HG03095 (cell line): ENCODE measurements at regions not wholly inside any gene's neighbourhood (a gene's known extent, or its start where the extent isn't known, plus 50 kb on each side); places are given as distances from the start of the nearest gene placed in this dataset.
"Not testable (repeated sequence)": the region's sequence is repeated elsewhere in the genome, so short reads cannot be mapped to it uniquely, and the experiment has no call there.

ENCODE experiments used
- ATAC-seq: cut with Tn5 transposase; IDR thresholded peaks from one replicate; pipeline ENCODE4 v1.9.1; 2021; ENCODE audit warnings: moderate library complexity; ENCODE audit not compliant: unreplicated experiment

DNA sequence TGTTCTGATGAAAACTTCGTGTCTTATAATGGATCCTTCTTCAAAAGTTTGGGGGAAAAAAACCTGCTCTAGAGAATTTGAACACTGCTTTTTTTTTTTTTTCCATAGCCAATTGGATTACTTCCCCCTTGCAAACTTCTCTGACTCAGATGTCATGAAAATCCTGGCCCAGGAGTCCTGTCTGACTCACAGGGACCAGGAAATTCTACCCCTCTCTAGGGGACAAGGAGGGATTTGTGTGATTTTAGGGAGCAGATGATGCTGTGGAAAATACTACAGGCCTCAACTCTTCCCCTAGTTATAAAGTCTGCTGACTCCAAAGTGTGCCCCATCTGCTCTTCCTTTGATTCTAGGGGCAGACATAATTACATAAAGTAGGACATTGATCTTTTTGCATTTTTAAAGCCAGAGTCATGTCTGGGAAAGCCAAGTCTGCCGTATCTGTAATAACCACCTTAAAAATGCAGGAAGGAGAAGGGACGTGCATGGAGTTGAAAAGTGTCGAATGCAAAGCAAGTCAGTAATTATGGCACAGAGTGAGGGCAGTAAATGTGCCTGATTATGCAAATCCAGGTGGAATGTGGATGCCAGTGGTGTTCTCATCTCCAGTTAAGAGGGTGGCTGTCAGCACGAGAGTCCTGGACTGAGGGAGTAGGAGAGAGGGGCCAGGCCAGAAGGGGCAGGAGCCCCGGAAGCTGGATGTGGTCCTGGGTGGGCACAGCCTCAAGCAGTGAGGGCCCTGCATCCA, 144.3 kb upstream of the SULF2 start:
- ATAC-seq, result no peak

DNA sequence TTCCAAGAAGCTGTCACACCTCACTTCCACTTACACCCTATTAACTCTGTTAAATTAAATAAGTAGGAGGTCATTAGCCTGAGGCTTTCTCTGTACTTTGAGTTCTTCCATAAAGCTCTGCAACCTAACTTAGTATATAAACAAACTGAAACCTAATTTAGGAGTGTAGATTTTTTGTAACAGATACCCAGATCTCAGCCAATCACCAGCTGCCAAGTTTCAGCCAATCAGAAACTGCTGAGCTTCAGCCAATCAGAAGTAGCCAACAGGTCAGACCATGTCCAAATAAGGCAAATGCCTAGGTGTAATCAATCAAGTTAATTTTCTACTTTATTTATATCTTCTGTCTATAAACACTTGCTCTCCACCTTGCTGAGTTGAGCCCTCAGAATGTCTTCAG, 142.7 kb upstream of the SULF2 start:
- ATAC-seq, result no peak

GRCh38 chr20:47927385-47927851, 142.1 kb upstream of the SULF2 start:
- ATAC-seq, result no peak

- no peak for ATAC-seq
Measured at GRCh38 chr20:47926731-47927130, 141.4 kb upstream of the SULF2 start.

DNA sequence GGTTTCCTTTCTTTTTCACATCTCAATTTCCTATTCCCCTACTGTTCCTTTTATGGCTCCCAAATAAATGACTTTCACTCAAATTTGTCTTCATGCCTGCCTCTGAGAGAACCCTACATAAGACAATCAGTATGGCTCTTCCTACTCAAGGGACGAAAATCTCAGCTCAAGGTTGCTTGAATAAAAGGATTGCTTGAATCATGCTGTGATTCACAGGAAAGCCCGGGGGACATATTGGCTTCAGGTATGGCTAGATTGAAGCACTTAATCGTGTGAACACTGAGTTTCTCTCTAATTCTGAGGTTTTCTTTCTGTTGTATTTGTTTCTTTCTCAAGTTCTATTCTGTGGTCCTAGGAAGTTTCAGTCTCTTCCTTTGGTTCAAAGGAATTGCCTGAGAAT, 140.3 kb upstream of the SULF2 start:
- no peak for ATAC-seq

DNA sequence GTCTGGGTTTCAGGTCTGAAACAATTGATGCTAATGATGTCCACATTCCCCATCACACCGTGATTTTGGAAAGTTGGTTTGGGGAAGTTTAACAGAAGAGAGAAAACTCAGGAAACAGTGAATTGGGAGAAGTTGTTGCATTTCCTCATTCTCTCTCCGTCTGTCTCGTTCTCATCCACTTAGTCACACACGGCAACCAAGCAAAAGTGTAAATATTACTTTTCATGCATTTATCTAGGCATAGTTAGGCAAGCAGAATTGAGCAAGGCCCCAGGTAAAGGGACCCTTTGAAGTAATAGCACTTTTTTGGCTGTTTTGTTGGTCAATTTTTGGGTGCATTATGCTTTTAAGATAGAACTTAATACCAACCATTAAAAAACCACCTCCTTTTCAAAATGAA, 137.0 kb upstream of the SULF2 start:
- ATAC-seq, result no peak

GRCh38 chr20:47921829-47922228, 136.5 kb upstream of the SULF2 start:
- ATAC-seq, result not testable (repeated sequence)

DNA sequence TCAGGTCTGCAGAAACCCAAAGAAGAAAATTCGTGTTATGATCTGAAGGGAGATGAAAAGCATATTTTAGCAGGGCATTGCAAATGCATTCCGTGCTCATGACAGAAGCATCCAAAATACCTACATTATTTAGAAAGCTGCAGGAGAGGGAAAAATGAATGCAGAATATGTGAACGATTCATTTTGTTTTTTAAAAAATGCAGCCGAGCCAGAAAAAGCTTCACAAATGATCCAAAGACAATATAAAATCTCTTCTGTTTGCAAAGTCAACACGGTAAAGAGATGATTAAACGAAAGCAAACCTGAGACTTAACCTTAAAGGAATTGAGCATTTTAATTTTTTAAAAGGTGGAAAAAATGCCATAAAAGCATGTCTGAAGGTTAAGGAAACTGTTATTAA, 136.1 kb upstream of the SULF2 start:
- ATAC-seq, result no peak

DNA sequence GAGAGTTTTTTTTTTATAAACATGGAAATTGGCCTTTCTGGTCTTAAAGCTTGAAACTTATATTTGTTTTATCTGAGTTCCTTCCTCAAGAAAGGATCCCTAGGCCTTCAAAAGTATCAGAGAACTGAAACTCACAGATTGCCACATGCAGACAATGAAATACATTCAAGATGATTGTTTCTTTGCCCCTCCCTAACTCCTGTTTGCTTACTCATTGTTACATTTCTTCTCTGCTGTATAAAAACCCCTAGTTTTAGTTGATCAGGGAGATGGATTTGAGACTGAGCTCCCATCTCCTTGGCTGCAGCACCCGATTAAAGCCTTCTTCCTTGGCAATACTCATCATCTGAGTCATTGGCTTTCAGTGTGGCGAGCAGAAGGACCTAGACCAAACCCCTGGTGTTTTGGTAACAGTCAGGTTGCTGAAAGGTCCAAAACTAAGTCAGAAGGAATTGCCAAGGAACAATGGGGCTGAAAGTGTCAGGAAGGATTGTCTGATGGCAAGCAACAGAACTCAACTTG, 132.3 kb upstream of the SULF2 start:
- ATAC-seq, result no peak

DNA sequence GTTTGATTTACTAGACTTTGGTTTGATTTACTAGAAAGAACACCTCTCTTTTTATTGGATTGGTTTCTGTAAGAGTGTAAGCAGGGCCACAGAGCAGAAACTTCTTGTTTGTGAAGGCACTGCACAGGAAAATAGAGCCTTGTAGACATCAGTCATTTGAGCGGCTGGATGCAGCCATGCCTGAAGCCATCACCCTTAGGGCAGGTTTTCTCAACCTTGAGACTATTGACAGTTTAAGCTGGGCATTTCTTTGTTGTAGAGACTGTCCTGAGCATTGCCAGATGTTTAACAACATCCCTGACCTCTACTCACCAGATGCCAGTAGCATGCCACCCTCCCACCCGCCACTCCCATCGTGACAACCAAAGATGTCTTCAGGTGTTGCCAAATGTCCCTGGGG, 130.2 kb upstream of the SULF2 start:
- ATAC-seq, result no peak

GRCh38 chr20:47914792-47915191, 129.5 kb upstream of the SULF2 start:
- ATAC-seq, result no peak

DNA sequence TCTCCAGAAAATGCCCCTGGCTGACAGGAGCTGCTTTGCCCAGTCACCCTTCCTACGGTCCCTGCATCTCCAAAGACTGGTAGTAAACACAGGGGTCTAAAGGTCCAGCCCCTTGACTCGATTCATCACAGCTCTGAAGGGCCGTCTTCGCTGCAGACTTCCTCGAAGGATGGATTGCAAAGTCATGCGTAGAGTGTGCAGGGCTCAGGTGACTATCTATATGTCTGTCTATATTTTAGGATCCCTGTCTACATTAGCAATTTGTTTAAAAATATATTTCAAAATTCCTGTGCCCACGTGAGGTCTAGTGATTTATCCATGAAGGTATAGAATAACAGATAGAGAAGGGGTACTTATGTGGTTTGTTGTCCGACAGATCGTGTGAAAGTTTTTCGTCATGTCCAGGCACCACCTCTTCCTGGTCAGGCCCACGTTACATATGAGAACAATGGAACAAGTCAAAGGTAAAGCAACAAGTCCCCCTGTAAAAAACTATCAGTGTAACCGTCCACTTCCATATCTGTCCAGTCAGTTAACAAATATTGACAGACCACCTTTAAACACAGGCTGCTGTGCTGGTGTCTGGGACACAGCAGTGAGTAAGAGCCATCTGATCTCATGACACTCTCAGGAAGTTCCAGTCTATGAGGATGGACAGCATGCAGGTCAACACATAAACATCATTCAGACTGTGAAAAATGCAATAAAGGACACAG, 127.7 kb upstream of the SULF2 start:
- not testable (repeated sequence) for ATAC-seq

GRCh38 chr20:47912165-47912564, 126.9 kb upstream of the SULF2 start:
- ATAC-seq, result not testable (repeated sequence)

DNA sequence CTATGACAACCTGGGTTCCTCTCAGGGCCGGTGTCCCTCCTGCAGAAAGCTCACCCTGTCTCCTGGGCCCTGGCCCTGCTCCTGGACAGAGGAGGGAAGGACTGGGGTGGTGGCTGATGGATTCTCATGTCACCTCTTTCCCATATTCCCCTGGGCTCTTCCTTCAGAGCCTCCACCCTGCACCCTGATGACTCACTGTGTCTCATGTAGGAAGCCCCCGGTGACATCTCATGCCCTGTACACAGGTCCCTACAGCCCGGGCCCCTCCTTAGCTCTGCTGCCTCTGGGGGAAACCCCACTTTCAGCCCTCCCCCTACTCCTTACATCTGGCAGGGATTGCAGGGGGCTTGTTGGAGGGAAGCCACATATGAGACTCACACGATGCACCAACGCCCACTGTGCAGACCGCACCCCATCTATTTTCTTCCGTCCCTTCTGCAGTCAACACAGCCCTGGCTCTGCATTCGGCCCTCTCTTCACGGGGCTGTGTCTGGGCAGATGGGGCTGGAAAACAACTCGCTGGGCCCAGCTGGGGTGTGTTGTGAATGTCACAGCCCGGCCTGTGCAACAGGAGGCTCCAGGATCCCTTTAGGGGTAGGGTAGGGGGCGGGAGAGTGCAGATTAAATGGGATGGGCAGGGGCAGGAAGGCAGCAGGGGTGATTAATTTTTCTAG, 124.6 kb upstream of the SULF2 start:
- ATAC-seq, result not testable (repeated sequence)

DNA sequence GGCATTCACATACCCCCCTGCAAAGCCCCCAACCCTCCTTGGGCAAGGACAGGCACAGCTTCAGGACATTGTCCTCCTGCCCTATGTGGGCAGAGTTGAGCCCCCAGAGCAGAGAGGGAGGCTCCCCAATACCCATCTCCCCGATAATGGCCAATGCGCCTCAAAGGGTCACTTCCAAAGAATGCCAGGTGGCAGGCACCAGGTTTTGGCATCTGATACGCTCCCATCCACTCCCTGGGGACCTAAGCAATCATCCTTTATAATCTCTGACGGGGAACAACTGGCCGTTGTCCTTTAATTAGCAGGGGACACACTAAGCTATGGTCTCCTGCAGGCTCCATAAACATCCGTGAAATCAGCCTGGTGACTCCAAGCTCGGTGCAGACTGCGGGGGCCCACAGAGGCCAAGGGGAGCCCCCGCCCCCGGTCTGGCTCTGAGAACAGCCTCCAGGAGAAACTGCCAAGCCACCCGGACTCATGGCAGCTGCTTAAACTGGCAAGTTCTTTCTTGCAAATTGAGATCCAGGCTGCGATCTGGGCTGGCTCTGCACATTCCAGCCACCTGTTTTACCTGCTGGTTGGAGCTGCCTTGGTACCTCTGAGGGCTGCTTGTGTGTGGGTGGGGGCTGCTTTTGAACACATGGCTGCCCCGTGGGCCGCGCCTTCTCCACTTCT, 123.2 kb upstream of the SULF2 start:
- not testable (repeated sequence) for ATAC-seq

GRCh38 chr20:47907951-47908350, 122.7 kb upstream of the SULF2 start:
- ATAC-seq, result not testable (repeated sequence)

DNA sequence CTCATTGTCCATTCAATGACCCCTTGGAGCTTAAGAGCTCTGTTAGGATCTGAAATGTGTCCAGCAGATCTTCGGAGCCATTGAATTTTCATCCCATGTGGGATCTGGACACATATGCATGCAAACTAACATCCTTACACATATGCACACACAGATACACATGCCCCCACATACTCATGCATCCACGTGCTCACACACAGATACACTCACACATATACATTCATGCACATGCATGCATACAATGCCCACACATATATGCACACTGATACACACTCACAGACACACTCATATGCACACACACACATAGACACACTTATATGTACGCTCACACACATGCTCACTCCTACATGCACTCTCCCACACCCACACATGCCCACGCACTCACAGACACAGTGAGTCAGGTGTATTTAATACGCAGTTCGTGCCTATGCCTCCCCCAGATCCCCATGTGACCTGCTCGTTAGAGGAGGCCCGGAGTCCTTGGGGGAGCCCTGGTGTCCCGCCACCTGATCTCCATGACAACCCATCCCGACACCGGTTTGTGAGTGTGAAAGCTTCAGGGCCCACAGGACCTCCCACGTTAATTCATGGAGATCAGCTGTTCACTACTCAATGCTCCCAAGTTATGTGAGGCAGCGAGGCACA, 121.9 kb upstream of the SULF2 start:
- ATAC-seq, result no peak

DNA sequence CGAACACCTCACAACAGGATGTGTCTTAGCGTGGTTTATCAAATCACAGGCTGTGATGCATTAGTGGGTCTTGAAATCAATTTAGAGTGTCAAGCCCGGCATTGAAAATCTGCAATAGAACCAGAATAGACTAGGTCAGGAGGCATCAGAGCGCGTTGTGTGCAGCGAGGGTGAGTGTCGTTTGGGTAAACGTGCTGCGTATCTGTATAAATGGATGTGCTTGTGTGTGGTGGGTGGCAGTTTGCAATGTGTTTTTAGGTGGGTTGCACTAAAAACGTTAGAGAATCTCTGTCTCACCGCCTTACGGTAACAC, 121.0 kb upstream of the SULF2 start:
- no peak for ATAC-seq

- no peak for ATAC-seq
Measured at GRCh38 chr20:47905628-47906347, 120.5 kb upstream of the SULF2 start.

DNA sequence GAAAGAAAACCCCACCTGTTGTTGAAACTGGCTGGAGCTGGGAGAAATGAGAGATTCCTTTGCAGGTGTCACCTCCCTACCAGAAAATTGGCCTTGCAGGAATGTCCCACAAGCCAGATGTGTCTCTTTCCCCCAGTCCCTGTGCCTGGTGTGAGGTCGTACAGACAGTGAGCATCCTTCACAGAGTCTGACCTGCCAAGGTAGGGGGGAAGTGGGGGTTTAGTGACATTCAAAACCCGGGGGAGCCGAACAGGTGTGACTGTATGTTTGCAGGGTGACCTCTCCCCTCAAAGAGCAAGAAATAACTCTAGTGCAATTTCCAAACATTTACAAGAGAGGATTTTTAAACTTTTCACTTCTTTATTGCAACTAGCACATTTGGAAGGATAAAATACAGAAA, 117.7 kb upstream of the SULF2 start:
- ATAC-seq, result not testable (repeated sequence)
